ENCODE measurements at regions not wholly inside any gene's neighbourhood (a gene's known extent, or its start where the extent isn't known, plus 50 kb on each side); places are given as distances from the start of the nearest gene placed in this dataset.

- TF ChIP-seq ELF4 (IDR thresholded peaks at IDR 0.05) (no peak), BHLHE40 (IDR thresholded peaks at IDR 0.05; ENCODE audit: borderline replicate concordance) (no peak), LEF1 (IDR thresholded peaks at IDR 0.05; ENCODE audit: borderline replicate concordance) (no peak), NFRKB (IDR thresholded peaks at IDR 0.05) (no peak), HDGF (IDR thresholded peaks at IDR 0.05; ENCODE audit: borderline replicate concordance) (no peak), FOXM1 (IDR thresholded peaks at IDR 0.05; ENCODE audit: borderline replicate concordance) (no peak), TARDBP (IDR thresholded peaks at IDR 0.05) (no peak), ARNT (IDR thresholded peaks at IDR 0.05) (no peak), FOXA1 (IDR thresholded peaks at IDR 0.05) (no peak), SUZ12 (IDR thresholded peaks at IDR 0.05) (no peak), PKNOX1 (IDR thresholded peaks at IDR 0.05) (no peak), ZNF384 (IDR thresholded peaks at IDR 0.05) (no peak)
- POLR2A ChIA-PET, result interaction anchor here (1.7 kb wide), 1 partner anchor 341 kb away, joined by 4 read pairs; the partner anchor contains the start of gene ARL4A
- CTCF ChIA-PET, result no interaction called here
- DNase-seq (ENCODE audit: extremely low spot score), result no peak
These were observed 340.8 kb downstream of the ARL4A start for GRCh38 chr7:13028036-13028824.

GRCh38 chr7:13028825-13029099, 341.3 kb downstream of the ARL4A start:
- ChIA-PET CTCF (no interaction called here), POLR2A (interaction anchor here (1.7 kb wide), 1 partner anchor 342 kb away, joined by 4 read pairs; the partner anchor contains the start of gene ARL4A)
- no peak for TF ChIP-seq ZNF384 (IDR thresholded peaks at IDR 0.05)
- no peak for TF ChIP-seq SP1 (IDR thresholded peaks at IDR 0.05)
- no peak for TF ChIP-seq PKNOX1 (IDR thresholded peaks at IDR 0.05)
- no peak for TF ChIP-seq CTBP1 (IDR thresholded peaks at IDR 0.05; ENCODE audit: borderline replicate concordance)
- no peak for TF ChIP-seq TARDBP (IDR thresholded peaks at IDR 0.05)
- TF ChIP-seq FOXM1 (IDR thresholded peaks at IDR 0.05; ENCODE audit: borderline replicate concordance), result no peak
- TF ChIP-seq HDGF (IDR thresholded peaks at IDR 0.05; ENCODE audit: borderline replicate concordance), result no peak
- no peak for TF ChIP-seq ARNT (IDR thresholded peaks at IDR 0.05)
- no peak for TF ChIP-seq ELF4 (IDR thresholded peaks at IDR 0.05)
- no peak for TF ChIP-seq FOXK2 (IDR thresholded peaks at IDR 0.05)
- TF ChIP-seq SUZ12 (IDR thresholded peaks at IDR 0.05), result no peak
- no peak for TF ChIP-seq L3MBTL2 (conservative IDR thresholded peaks at IDR 0.05)
- no peak for TF ChIP-seq LEF1 (IDR thresholded peaks at IDR 0.05; ENCODE audit: borderline replicate concordance)
- TF ChIP-seq NFRKB (IDR thresholded peaks at IDR 0.05), result no peak
- no peak for TF ChIP-seq FOXA1 (IDR thresholded peaks at IDR 0.05)
- no peak for TF ChIP-seq BHLHE40 (IDR thresholded peaks at IDR 0.05; ENCODE audit: borderline replicate concordance)
- no peak for DNase-seq (ENCODE audit: extremely low spot score)

- ChIA-PET POLR2A (no interaction called here), CTCF (no interaction called here)
- DNase-seq (ENCODE audit: extremely low spot score), result no peak
- TF ChIP-seq TARDBP (IDR thresholded peaks at IDR 0.05), result no peak
- no peak for TF ChIP-seq ZNF384 (IDR thresholded peaks at IDR 0.05)
- TF ChIP-seq BHLHE40 (IDR thresholded peaks at IDR 0.05; ENCODE audit: borderline replicate concordance), result no peak
These were observed 344.0 kb downstream of the ARL4A start for GRCh38 chr7:13031468-13031867.

GRCh38 chr7:13032084-13032483, 344.7 kb downstream of the ARL4A start:
- CTCF ChIA-PET, result no interaction called here
- POLR2A ChIA-PET, result no interaction called here
- TF ChIP-seq TARDBP (IDR thresholded peaks at IDR 0.05), result no peak
- no peak for TF ChIP-seq SUZ12 (IDR thresholded peaks at IDR 0.05)
- no peak for DNase-seq (ENCODE audit: extremely low spot score)

- POLR2A ChIA-PET, result no interaction called here
- CTCF ChIA-PET, result interaction anchor here (0.6 kb wide), 1 partner anchor 262 kb away, joined by 3 read pairs; no protein-coding TSS in a partner anchor
- TF ChIP-seq SP1 (IDR thresholded peaks at IDR 0.05) (no peak), HDGF (IDR thresholded peaks at IDR 0.05; ENCODE audit: borderline replicate concordance) (no peak), NFRKB (IDR thresholded peaks at IDR 0.05) (no peak), CTBP1 (IDR thresholded peaks at IDR 0.05; ENCODE audit: borderline replicate concordance) (no peak), FOXK2 (IDR thresholded peaks at IDR 0.05) (no peak), TARDBP (IDR thresholded peaks at IDR 0.05) (no peak), ARNT (IDR thresholded peaks at IDR 0.05) (no peak), L3MBTL2 (conservative IDR thresholded peaks at IDR 0.05) (no peak), BHLHE40 (IDR thresholded peaks at IDR 0.05; ENCODE audit: borderline replicate concordance) (no peak)
- DNase-seq (ENCODE audit: extremely low spot score), result peak; percentile 11
These were observed 345.1 kb downstream of the ARL4A start for GRCh38 chr7:13032576-13032975.

- TF ChIP-seq ARNT (IDR thresholded peaks at IDR 0.05) (no peak), PKNOX1 (IDR thresholded peaks at IDR 0.05) (no peak), BHLHE40 (IDR thresholded peaks at IDR 0.05; ENCODE audit: borderline replicate concordance) (no peak), SUZ12 (IDR thresholded peaks at IDR 0.05) (no peak), TARDBP (IDR thresholded peaks at IDR 0.05) (no peak), FOXM1 (IDR thresholded peaks at IDR 0.05; ENCODE audit: borderline replicate concordance) (no peak), SP1 (IDR thresholded peaks at IDR 0.05) (no peak), HDGF (IDR thresholded peaks at IDR 0.05; ENCODE audit: borderline replicate concordance) (no peak), ZNF384 (IDR thresholded peaks at IDR 0.05) (no peak), FOXA1 (IDR thresholded peaks at IDR 0.05) (no peak), ELF4 (IDR thresholded peaks at IDR 0.05) (no peak), NFRKB (IDR thresholded peaks at IDR 0.05) (no peak), L3MBTL2 (conservative IDR thresholded peaks at IDR 0.05) (no peak), FOXK2 (IDR thresholded peaks at IDR 0.05) (no peak), LEF1 (IDR thresholded peaks at IDR 0.05; ENCODE audit: borderline replicate concordance) (no peak), CTBP1 (IDR thresholded peaks at IDR 0.05; ENCODE audit: borderline replicate concordance) (no peak)
- ChIA-PET POLR2A (no interaction called here), CTCF (no interaction called here)
- no peak for DNase-seq (ENCODE audit: extremely low spot score)
These were observed 347.3 kb downstream of the ARL4A start for GRCh38 chr7:13034693-13035092.

Measured in HEK293T (cell line).